Middle frontal gyrus (tissue), 1 donor: ENCODE measurements at regions not wholly inside any gene's neighbourhood (a gene's known extent, or its start where the extent isn't known, plus 50 kb on each side); places are given as distances from the start of the nearest gene placed in this dataset.

Source experiments
- DNase-seq: peaks from one replicate; pipeline ENCODE4 v3.0.0-alpha.2; 2015; ENCODE audit warnings: low spot score; ENCODE audit errors: extremely low spot score

- no peak for DNase-seq
Observed at GRCh38 chr5:40066616-40067015, 613.1 kb upstream of the PTGER4 start.

- no peak for DNase-seq
Observed at GRCh38 chr5:40052808-40053207, 626.9 kb upstream of the PTGER4 start.

GRCh38 chr5:40046792-40047191 is 622.0 kb upstream of the DAB2 start:
- no peak for DNase-seq

- no peak for DNase-seq
Observed at GRCh38 chr5:40045429-40045828, 620.6 kb upstream of the DAB2 start.

- DNase-seq: no peak
Observed at GRCh38 chr5:40043916-40044315, 619.1 kb upstream of the DAB2 start.

GRCh38 chr5:40041452-40041851 is 616.7 kb upstream of the DAB2 start:
- no peak for DNase-seq

GRCh38 chr5:40037713-40038112 is 612.9 kb upstream of the DAB2 start:
- no peak for DNase-seq

GRCh38 chr5:40034441-40034840 is 609.7 kb upstream of the DAB2 start:
- no peak for DNase-seq

GRCh38 chr5:40033411-40033810 is 608.6 kb upstream of the DAB2 start:
- DNase-seq: no peak

- DNase-seq: no peak
Observed at GRCh38 chr5:40033009-40033408, 608.2 kb upstream of the DAB2 start.

- DNase-seq: no peak
Observed at GRCh38 chr5:40030661-40031060, 605.9 kb upstream of the DAB2 start.

- DNase-seq: no peak
Observed at GRCh38 chr5:40029711-40030495, 605.1 kb upstream of the DAB2 start.

- DNase-seq: no peak
Observed at GRCh38 chr5:40027400-40027799, 602.6 kb upstream of the DAB2 start.

GRCh38 chr5:40025586-40025985 is 600.8 kb upstream of the DAB2 start:
- DNase-seq: no peak

- no peak for DNase-seq
Observed at GRCh38 chr5:40022057-40022456, 597.3 kb upstream of the DAB2 start.

GRCh38 chr5:40021007-40021406 is 596.2 kb upstream of the DAB2 start:
- no peak for DNase-seq

GRCh38 chr5:40017918-40018317 is 593.1 kb upstream of the DAB2 start:
- no peak for DNase-seq

GRCh38 chr5:40017135-40017534 is 592.4 kb upstream of the DAB2 start:
- DNase-seq: no peak

GRCh38 chr5:40010436-40010835 is 585.7 kb upstream of the DAB2 start:
- DNase-seq: no peak

GRCh38 chr5:40006260-40006659 is 581.5 kb upstream of the DAB2 start:
- no peak for DNase-seq

GRCh38 chr5:40001796-40002195 is 577.0 kb upstream of the DAB2 start:
- no peak for DNase-seq

- no peak for DNase-seq
Observed at GRCh38 chr5:39998518-39998917, 573.7 kb upstream of the DAB2 start.

GRCh38 chr5:39995990-39996389 is 571.2 kb upstream of the DAB2 start:
- no peak for DNase-seq
